HCT116 (cell line): ENCODE measurements at regions not wholly inside any gene's neighbourhood (a gene's known extent, or its start where the extent isn't known, plus 50 kb on each side); places are given as distances from the start of the nearest gene placed in this dataset.

ENCODE experiments used
- ATAC-seq: fragments of 200-7000 bp; cut with Tn5 transposase; 2 replicates; pipeline ENCODE4 v1.9.1; 2020; ENCODE audit warnings: mild to moderate bottlenecking, moderate library complexity
- BruUV-seq: library from RNA; stranded (reverse); fragments of 400-500 nt; replicated peaks from 2 replicates; lab custom pipeline; 2021; lab: Mats Ljungman, UMichigan
- CTCF ChIA-PET: fragments of 300-600 bp; sonication (Branson Sonifier 250); formaldehyde crosslinking; loops from one replicate; lab custom pipeline; 2021; ENCODE audit warnings: antibody characterized with exemption; lab: Charles Lee
- POLR2A ChIA-PET: fragments of 300-600, 350-600 bp; sonication (Branson Sonifier 250); formaldehyde crosslinking; loops from one replicate; lab custom pipeline; 2021; ENCODE audit warnings: antibody characterized with exemption; lab: Charles Lee
- RAD21 ChIA-PET, 2 experiments: fragments of 300-600 bp; sonication (Branson Sonifier 250); formaldehyde crosslinking; loops; one replicate each; lab custom pipeline; 2023; ENCODE audit warnings: low total read pairs in 2 of 2; ENCODE audit not compliant: uncharacterized antibody in 2 of 2, unreplicated experiment in 2 of 2, low non-redundant PET in 1 of 2; lab: Charles Lee
- DNase-seq: peaks from one replicate; pipeline ENCODE4 v3.0.0-alpha.2; 2010; ENCODE audit warnings: low read depth, low spot score
- H2AFZ ChIP-seq: fragments of 200-600 bp; shearing (Covaris generic), sonication (generic); 2 replicates; pipeline ENCODE4 v1.6.1; 2017; ENCODE audit warnings: low read depth, mixed run types, mixed read lengths, antibody characterized with exemption, low read length; ENCODE audit not compliant: poor library complexity, severe bottlenecking
- H3K27ac ChIP-seq: 2 replicates; pipeline ENCODE4 v1.5.1; 2012; ENCODE audit warnings: low read depth, low read length
- H3K27me3 ChIP-seq: fragments of 200-600 bp; sonication (generic); 2 replicates; pipeline ENCODE4 v1.6.1; 2016; ENCODE audit warnings: mixed run types, low read length, mixed read lengths; ENCODE audit not compliant: insufficient read depth
- H3K36me3 ChIP-seq, 2 experiments: fragments of 200-500 bp in 1 of 2; fragments of 200-600 bp in 1 of 2; sonication (Bioruptor generic) in 1 of 2; sonication (generic) in 1 of 2; 2 replicates each; pipeline versions ENCODE4 v1.5.1 to v1.6.1; 2014 to 2016; ENCODE audit warnings: low read length in 2 of 2, inconsistent platforms in 1 of 2, mixed read lengths in 1 of 2, mixed run types in 1 of 2; ENCODE audit not compliant: insufficient read depth in 2 of 2, control insufficient read depth in 1 of 2
- H3K4me1 ChIP-seq, 2 experiments: fragments of 200-600 bp in 1 of 2; sonication (generic) in 1 of 2; 2 replicates each; pipeline versions ENCODE4 v1.5.1 to v1.6.1; 2012 to 2017; ENCODE audit warnings: low read length in 2 of 2, inconsistent platforms in 1 of 2, mild to moderate bottlenecking in 1 of 2, mixed read lengths in 1 of 2, mixed run types in 1 of 2, moderate library complexity in 1 of 2; ENCODE audit not compliant: insufficient read depth in 2 of 2, control insufficient read depth in 1 of 2
- H3K4me2 ChIP-seq: fragments of 200-600 bp; sonication (generic); 2 replicates; pipeline ENCODE4 v1.6.1; 2017; ENCODE audit warnings: mixed run types, low read length, mixed read lengths
- H3K4me3 ChIP-seq, 2 experiments: fragments of 200-600 bp in 1 of 2; sonication (generic) in 1 of 2; replicated peaks in 1 of 2; 2 replicates each; pipeline ENCODE4 v1.5.1; 2011 to 2016; ENCODE audit warnings: low read length in 2 of 2, control low read depth in 1 of 2, low read depth in 1 of 2, mild to moderate bottlenecking in 1 of 2, mixed read lengths in 1 of 2, mixed run types in 1 of 2
- H3K79me2 ChIP-seq: fragments of 200-600 bp; sonication (generic); 2 replicates; pipeline ENCODE4 v1.6.1; 2017; ENCODE audit warnings: mild to moderate bottlenecking, mixed run types, low read length, moderate library complexity, mixed read lengths; ENCODE audit not compliant: insufficient read depth
- H3K9ac ChIP-seq: fragments of 200-600 bp; sonication (generic); 2 replicates; pipeline ENCODE4 v1.6.1; 2016; ENCODE audit warnings: low read length, mixed read lengths
- H3K9me2 ChIP-seq: fragments of 200-600 bp; sonication (generic), shearing (Covaris generic); 2 replicates; pipeline ENCODE4 v1.6.1; 2017; ENCODE audit warnings: mixed run types, mild to moderate bottlenecking, moderate library complexity; ENCODE audit not compliant: insufficient read depth
- H3K9me3 ChIP-seq, 2 experiments: fragments of 200-500 bp in 1 of 2; fragments of 200-600 bp in 1 of 2; sonication (Bioruptor generic) in 1 of 2; sonication (generic) in 1 of 2; 2 replicates each; pipeline ENCODE4 v1.6.1; 2014 to 2017; ENCODE audit warnings: low read length in 2 of 2, mixed read lengths in 2 of 2, inconsistent platforms in 1 of 2, low read depth in 1 of 2, mild to moderate bottlenecking in 1 of 2, mixed run types in 1 of 2, moderate library complexity in 1 of 2; ENCODE audit not compliant: control insufficient read depth in 1 of 2, insufficient read depth in 1 of 2
- H4K20me1 ChIP-seq: fragments of 200-600 bp; sonication (generic), shearing (Covaris generic); 2 replicates; pipeline ENCODE4 v1.6.1; 2017; ENCODE audit warnings: mixed run types, mild to moderate bottlenecking, moderate library complexity; ENCODE audit not compliant: insufficient read depth
- CBX3 ChIP-seq: IDR thresholded peaks from 2 replicates; pipeline ENCODE4 v1.6.1; 2012; ENCODE audit warnings: low read depth
- EGR1 ChIP-seq: IDR thresholded peaks from 2 replicates; pipeline ENCODE4 v1.6.1; 2012; ENCODE audit warnings: low read depth
- ELF1 ChIP-seq: IDR thresholded peaks from 2 replicates; pipeline ENCODE4 v1.6.1; 2012; ENCODE audit warnings: low read depth, borderline replicate concordance
- EZH2phosphoT487 ChIP-seq: fragments of 200-600 bp; IDR thresholded peaks from 2 replicates; pipeline ENCODE4 v1.6.1; 2018; ENCODE audit warnings: antibody characterized with exemption, borderline replicate concordance
- FOSL1 ChIP-seq: IDR thresholded peaks from 2 replicates; pipeline ENCODE4 v1.6.1; 2012; ENCODE audit warnings: low read depth
- JUND ChIP-seq: IDR thresholded peaks from 2 replicates; pipeline ENCODE4 v1.6.1; 2012
- POLR2A ChIP-seq: IDR thresholded peaks from 2 replicates; pipeline ENCODE4 v1.7.0; 2011; ENCODE audit warnings: borderline replicate concordance; ENCODE audit not compliant: insufficient read depth, insufficient read length; ENCODE audit errors: extremely low read depth
- SIN3A ChIP-seq: IDR thresholded peaks from 2 replicates; pipeline ENCODE4 v1.6.1; 2012; ENCODE audit warnings: low read depth
- SRF ChIP-seq: IDR thresholded peaks from 2 replicates; pipeline ENCODE4 v1.6.1; 2012; ENCODE audit warnings: low read depth
- TCF7L2 ChIP-seq: IDR thresholded peaks from 2 replicates; pipeline ENCODE4 v1.7.0; 2011; ENCODE audit warnings: borderline replicate concordance, inconsistent platforms; ENCODE audit not compliant: insufficient read depth, insufficient read length; ENCODE audit errors: extremely low read depth
- YY1 ChIP-seq: IDR thresholded peaks from 2 replicates; pipeline ENCODE4 v1.6.1; 2011; ENCODE audit warnings: low read length, low read depth, moderate library complexity, mild to moderate bottlenecking; ENCODE audit not compliant: insufficient replicate concordance; ENCODE audit errors: extremely low read depth
- intact Hi-C: fragments of 100-400 bp; cut with micrococcal nuclease; formaldehyde crosslinking; loops from 2 replicates; pipeline ENCODE4 v1.10.0; 2022
- TF ChIP-seq, protein P1 (sequence below): IDR thresholded peaks from 2 replicates; pipeline ENCODE4 v1.6.1; 2012

DNA sequence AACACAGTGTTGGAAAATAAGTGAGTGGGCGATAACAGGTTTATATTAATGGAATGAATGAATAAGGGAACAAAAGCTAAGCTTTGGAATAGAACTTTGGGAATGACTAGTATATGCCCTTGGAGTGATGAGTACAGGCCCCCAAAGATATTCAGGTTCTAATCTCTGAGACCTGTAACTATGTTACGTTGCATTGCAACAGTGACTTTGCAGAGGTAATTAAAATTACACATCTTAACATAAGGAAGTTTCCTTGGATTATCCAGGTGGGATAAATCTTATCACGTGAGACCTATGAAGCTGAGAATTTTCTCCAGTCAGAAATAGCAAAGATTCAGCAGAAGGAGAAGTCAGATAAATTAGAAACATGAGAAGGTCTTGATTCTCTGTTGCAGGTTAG is 661.5 kb upstream of the LINC00305 start:
- TF ChIP-seq FOSL1 (no peak), TCF7L2 (no peak), SIN3A (no peak), EGR1 (no peak), SRF (no peak), ELF1 (no peak), POLR2A (no peak), CBX3 (no peak), YY1 (no peak)
- TF ChIP-seq, protein P1, sequence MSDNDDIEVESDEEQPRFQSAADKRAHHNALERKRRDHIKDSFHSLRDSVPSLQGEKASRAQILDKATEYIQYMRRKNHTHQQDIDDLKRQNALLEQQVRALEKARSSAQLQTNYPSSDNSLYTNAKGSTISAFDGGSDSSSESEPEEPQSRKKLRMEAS, result no peak
- TF ChIP-seq, all 23 proteins: peak for 0
- Histone ChIP-seq H3K4me2 (no peak overlapping the region), H2AFZ (no peak overlapping the region), H3K36me3 (no peaks in the 10 kb centered on the region), H4K20me1 (no peaks in the 10 kb centered on the region), H3K4me3 (no peak overlapping the region), H3K27ac (no peak overlapping the region), H3K27me3 (no peaks in the 10 kb centered on the region), H3K9me3 (peaks cover 23 to 31% of the 10 kb centered on the region in 2 experiments; a peak in 2 of 4 replicates), H3K79me2 (no peaks in the 10 kb centered on the region), H3K9me2 (no peaks in the 10 kb centered on the region), H3K4me1 (no peaks in the 10 kb centered on the region), H3K9ac (no peak overlapping the region)
- intact Hi-C loops, result no loop called here
- DNase-seq, result no peak
- ATAC-seq, result no peak
- POLR2A ChIA-PET, result no interaction called here
- RAD21 ChIA-PET, result no interaction called here
- CTCF ChIA-PET, result no interaction called here
- no TSS peak for BruUV-seq

DNA sequence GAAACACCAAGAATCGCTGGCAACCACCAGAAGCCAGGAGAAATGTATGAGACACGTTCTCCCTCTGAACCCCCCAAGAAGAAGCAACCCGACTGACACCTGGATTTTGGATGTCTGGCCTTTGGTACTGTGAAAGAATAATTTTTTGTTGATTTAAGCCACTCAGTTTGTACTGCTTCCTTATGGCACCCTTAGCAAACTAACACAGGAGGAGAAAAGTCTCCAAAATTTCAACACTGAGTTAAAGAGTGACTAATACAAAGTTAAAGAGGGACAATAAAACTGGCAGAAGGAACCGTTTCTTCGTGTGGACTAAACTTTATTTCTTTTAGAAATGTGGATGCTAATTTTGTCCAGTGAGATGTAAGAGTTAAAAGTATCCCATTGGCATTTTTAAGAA is 660.9 kb upstream of the LINC00305 start:
- Histone ChIP-seq H3K27ac (no peak overlapping the region), H3K9me3 (peaks cover 23 to 30% of the 10 kb centered on the region in 2 experiments; a peak in 2 of 4 replicates), H3K4me2 (no peak overlapping the region), H3K9ac (no peak overlapping the region), H3K27me3 (no peaks in the 10 kb centered on the region), H3K79me2 (no peaks in the 10 kb centered on the region), H3K4me3 (no peak overlapping the region), H4K20me1 (no peaks in the 10 kb centered on the region), H3K4me1 (no peaks in the 10 kb centered on the region), H2AFZ (no peak overlapping the region), H3K36me3 (no peaks in the 10 kb centered on the region), H3K9me2 (no peaks in the 10 kb centered on the region)
- ChIA-PET CTCF (no interaction called here), POLR2A (no interaction called here), RAD21 (no interaction called here)
- ATAC-seq, result no peak
- BruUV-seq, result no TSS peak
- intact Hi-C loops, result no loop called here
- no peak for DNase-seq
- TF ChIP-seq JUND (no peak), TCF7L2 (no peak), EZH2phosphoT487 (no peak)
